ENCODE measurements at regions not wholly inside any gene's neighbourhood (a gene's known extent, or its start where the extent isn't known, plus 50 kb on each side); places are given as distances from the start of the nearest gene placed in this dataset.
A peak's percentile ranks its signal among the peaks of the same experiment; 100 is the strongest.

GRCh38 chr7:120164-120991 is 72.0 kb upstream of the FAM20C start:
- TF ChIP-seq CTCF (IDR thresholded peaks at IDR 0.05; ENCODE audit: poor library complexity) (peak; percentile 17), EZH2 (IDR thresholded peaks at IDR 0.05; ENCODE audit: borderline replicate concordance) (no peak)

Measured in hepatocyte (in vitro differentiated cells).